Breast epithelium (tissue), 3 donors: ENCODE measurements at regions not wholly inside any gene's neighbourhood (a gene's known extent, or its start where the extent isn't known, plus 50 kb on each side); places are given as distances from the start of the nearest gene placed in this dataset.

ENCODE experiments used
- CTCF ChIP-seq, 3 donors: fragments of 450-650 bp; IDR thresholded peaks; one replicate each; pipeline ENCODE4 v1.5.1; 2016 to 2017; ENCODE audit warnings: antibody characterized with exemption in 3 of 3, mild to moderate bottlenecking in 3 of 3, moderate library complexity in 3 of 3
- POLR2A ChIP-seq: fragments of 450-650 bp; IDR thresholded peaks from one replicate; pipeline ENCODE4 v1.6.1; 2016; ENCODE audit warnings: antibody characterized with exemption, mild to moderate bottlenecking, moderate library complexity

- TF ChIP-seq POLR2A (no peak), CTCF (IDR thresholded peaks at IDR 0.05) (no peak)
These were observed 507.0 kb upstream of the CHAC2 start for GRCh38 chr2:53260568-53260967.
